ENCODE measurements at regions not wholly inside any gene's neighbourhood (a gene's known extent, or its start where the extent isn't known, plus 50 kb on each side); places are given as distances from the start of the nearest gene placed in this dataset.

- Histone ChIP-seq H3K79me2 (ENCODE audit: insufficient read depth, low read length) (no peaks in the 10 kb centered on the region), H3K9me3 (ENCODE audit: insufficient read depth, low read depth, low read length) (no peaks in the 10 kb centered on the region), H3K4me3 (ENCODE audit: low read length, poor library complexity, severe bottlenecking) (no peak overlapping the region), H3K27me3 (ENCODE audit: insufficient read depth, low read length, poor library complexity, severe bottlenecking) (no peaks in the 10 kb centered on the region), H3K4me1 (ENCODE audit: insufficient read depth, low read length, poor library complexity, severe bottlenecking) (peaks cover 4% of the 10 kb centered on the region), H4K20me1 (ENCODE audit: insufficient read depth, low read length, poor library complexity, severe bottlenecking) (no peaks in the 10 kb centered on the region), H3F3A (ENCODE audit: low read depth) (no peaks in the 10 kb centered on the region), H3K9me2 (replicated peaks; ENCODE audit: low read depth, low read length) (no peaks in the 10 kb centered on the region), H3K4me2 (ENCODE audit: low read depth, low read length, poor library complexity, severe bottlenecking) (no peak overlapping the region), H3K9ac (ENCODE audit: low read depth, low read length, poor library complexity, severe bottlenecking) (no peak overlapping the region), H2AFZ (ENCODE audit: low read length) (no peak overlapping the region), H3K36me3 (ENCODE audit: insufficient read depth, low read length) (no peaks in the 10 kb centered on the region)
- no peak for TF ChIP-seq CTCF (conservative IDR thresholded peaks at IDR 0.05; ENCODE audit: low read length)
- no peak for TF ChIP-seq EZH2phosphoT487 (IDR thresholded peaks at IDR 0.05; ENCODE audit: borderline replicate concordance)
Observed at GRCh38 chr10:22158426-22158825, 59.4 kb downstream of the EBLN1 start.

GRCh38 chr10:22156750-22157149, 61.1 kb downstream of the EBLN1 start:
- H3K79me2 ChIP-seq (ENCODE audit: insufficient read depth, low read length), result no peaks in the 10 kb centered on the region
- peaks cover 4% of the 10 kb centered on the region for H3K4me1 ChIP-seq (ENCODE audit: insufficient read depth, low read length, poor library complexity, severe bottlenecking)
- no peaks in the 10 kb centered on the region for H4K20me1 ChIP-seq (ENCODE audit: insufficient read depth, low read length, poor library complexity, severe bottlenecking)
- H2AFZ ChIP-seq (ENCODE audit: low read length), result no peak overlapping the region
- H3K4me3 ChIP-seq (ENCODE audit: low read length, poor library complexity, severe bottlenecking), result no peak overlapping the region
- H3K4me2 ChIP-seq (ENCODE audit: low read depth, low read length, poor library complexity, severe bottlenecking), result no peak overlapping the region
- no peaks in the 10 kb centered on the region for H3F3A ChIP-seq (ENCODE audit: low read depth)
- no peaks in the 10 kb centered on the region for H3K9me2 ChIP-seq (replicated peaks; ENCODE audit: low read depth, low read length)
- TF ChIP-seq EZH2phosphoT487 (IDR thresholded peaks at IDR 0.05; ENCODE audit: borderline replicate concordance) (no peak), CTCF (conservative IDR thresholded peaks at IDR 0.05; ENCODE audit: low read length) (no peak)
- no peak overlapping the region for H3K9ac ChIP-seq (ENCODE audit: low read depth, low read length, poor library complexity, severe bottlenecking)
- no peaks in the 10 kb centered on the region for H3K36me3 ChIP-seq (ENCODE audit: insufficient read depth, low read length)
- no peaks in the 10 kb centered on the region for H3K9me3 ChIP-seq (ENCODE audit: insufficient read depth, low read depth, low read length)
- no peaks in the 10 kb centered on the region for H3K27me3 ChIP-seq (ENCODE audit: insufficient read depth, low read length, poor library complexity, severe bottlenecking)

- Histone ChIP-seq H3K9me2 (replicated peaks; ENCODE audit: low read depth, low read length) (no peaks in the 10 kb centered on the region), H3K9me3 (ENCODE audit: insufficient read depth, low read depth, low read length) (no peaks in the 10 kb centered on the region), H3K9ac (ENCODE audit: low read depth, low read length, poor library complexity, severe bottlenecking) (no peak overlapping the region), H4K20me1 (ENCODE audit: insufficient read depth, low read length, poor library complexity, severe bottlenecking) (no peaks in the 10 kb centered on the region), H3K27me3 (ENCODE audit: insufficient read depth, low read length, poor library complexity, severe bottlenecking) (no peaks in the 10 kb centered on the region), H3K4me3 (ENCODE audit: low read length, poor library complexity, severe bottlenecking) (no peak overlapping the region), H3K4me2 (ENCODE audit: low read depth, low read length, poor library complexity, severe bottlenecking) (no peak overlapping the region), H3K79me2 (ENCODE audit: insufficient read depth, low read length) (no peaks in the 10 kb centered on the region), H3F3A (ENCODE audit: low read depth) (no peaks in the 10 kb centered on the region), H3K36me3 (ENCODE audit: insufficient read depth, low read length) (no peaks in the 10 kb centered on the region), H2AFZ (ENCODE audit: low read length) (no peak overlapping the region), H3K4me1 (ENCODE audit: insufficient read depth, low read length, poor library complexity, severe bottlenecking) (no peaks in the 10 kb centered on the region)
- TF ChIP-seq CTCF (conservative IDR thresholded peaks at IDR 0.05; ENCODE audit: low read length) (no peak), EZH2phosphoT487 (IDR thresholded peaks at IDR 0.05; ENCODE audit: borderline replicate concordance) (no peak)
Observed at GRCh38 chr10:22152403-22152802, 65.4 kb downstream of the EBLN1 start.
